ENCODE measurements at regions not wholly inside any gene's neighbourhood (a gene's known extent, or its start where the extent isn't known, plus 50 kb on each side); places are given as distances from the start of the nearest gene placed in this dataset.

DNA sequence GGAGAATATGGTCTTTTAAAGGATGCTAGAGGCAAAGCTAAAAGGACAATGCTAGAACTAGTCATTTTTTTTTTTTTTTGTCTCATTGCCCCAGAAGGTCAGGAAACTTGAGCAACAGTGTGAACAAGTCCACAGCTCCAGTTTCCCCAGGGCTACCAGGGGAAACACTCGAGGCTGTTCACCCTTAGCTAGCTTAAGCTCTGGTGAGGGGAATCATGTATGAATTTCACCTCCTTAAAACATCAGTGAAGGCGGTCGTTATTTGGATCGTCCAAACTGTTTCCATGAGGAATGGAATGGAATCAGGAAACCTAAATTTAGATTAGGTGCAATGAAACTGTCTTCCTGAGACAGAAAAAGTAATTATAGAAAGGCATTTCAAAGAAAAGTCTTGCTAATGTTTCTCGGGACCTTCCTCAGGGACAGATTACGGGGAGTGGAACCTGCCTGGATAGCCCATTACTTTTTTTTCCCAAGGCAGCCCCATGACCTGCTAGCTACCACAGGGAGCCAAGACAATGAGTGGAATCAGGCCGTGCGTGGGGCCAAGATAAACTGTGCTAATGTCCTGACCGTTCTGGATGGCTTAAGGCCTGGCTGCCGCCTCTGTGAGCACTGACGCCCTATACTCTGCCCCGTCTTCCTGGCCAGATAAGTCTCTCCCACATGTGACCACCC lies 164.8 kb upstream of the SGK1 start:
- intact Hi-C loops (cut with DNase I) = no loop called here
- DNase-seq = no peak

DNA sequence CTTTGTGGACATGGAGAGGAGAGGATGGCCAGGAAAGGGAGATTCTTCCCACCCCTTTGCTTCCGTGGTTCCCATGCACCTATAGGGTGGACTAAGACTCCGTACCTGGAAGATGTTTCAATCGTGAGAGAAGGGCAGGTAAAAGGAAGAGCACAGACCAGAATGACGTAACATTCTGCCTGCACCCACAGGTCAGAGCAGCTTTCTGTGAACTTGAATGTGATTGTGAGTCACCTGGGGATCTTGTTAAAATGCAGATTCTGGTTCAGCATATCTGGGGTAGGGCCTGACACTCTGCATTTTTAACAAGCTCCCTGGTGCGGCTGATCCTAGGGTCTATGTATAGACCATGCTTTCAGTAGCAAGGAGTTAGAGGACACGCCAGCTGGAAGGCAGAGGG lies 164.1 kb upstream of the SGK1 start:
- no peak for DNase-seq
- intact Hi-C loops (cut with DNase I) = no loop called here

GRCh38 chr6:134480593-134480992 lies 162.7 kb upstream of the SGK1 start:
- intact Hi-C loops (cut with DNase I) = no loop called here

DNA sequence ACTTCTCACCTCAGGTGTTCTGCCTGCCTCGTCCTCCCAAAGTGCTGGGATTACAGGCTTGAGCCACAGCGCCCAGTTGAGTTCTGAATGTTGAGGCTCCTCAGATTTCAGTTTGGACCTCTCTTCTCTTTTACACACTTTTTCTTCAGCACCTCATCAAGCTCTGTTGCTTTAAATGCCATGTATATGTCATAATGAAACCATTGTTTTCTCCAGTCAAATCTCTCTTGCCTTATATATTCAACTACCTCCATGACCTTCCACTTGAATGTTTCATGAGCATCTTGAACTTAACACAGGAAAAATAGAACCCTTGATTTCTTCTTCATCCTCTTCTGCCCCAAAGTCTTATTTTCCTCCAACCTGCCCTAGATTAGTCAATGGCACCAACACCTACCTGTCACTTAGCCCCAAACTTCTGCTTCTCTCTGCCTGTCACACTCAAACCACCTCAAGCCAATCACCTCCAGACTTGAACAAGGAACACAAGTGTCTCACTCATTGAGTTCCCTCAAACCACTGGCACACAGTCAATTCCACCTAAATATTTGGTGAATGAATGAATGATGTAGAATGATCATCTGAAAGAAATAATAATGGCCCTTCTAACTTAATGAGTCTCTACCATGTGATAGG lies 161.0 kb upstream of the SGK1 start:
- intact Hi-C loops (cut with DNase I) = no loop called here
- DNase-seq = no peak

More at GRCh38 chr6:134480593-134480992, 162.7 kb upstream of the SGK1 start:
- DNase-seq = no peak

- intact Hi-C loops (cut with DNase I) = no loop called here
- no peak for DNase-seq
Observed at GRCh38 chr6:134477991-134478635, 160.2 kb upstream of the SGK1 start.

- DNase-seq = no peak
- intact Hi-C loops (cut with DNase I) = no loop called here
Observed at GRCh38 chr6:134474955-134475354, 157.0 kb upstream of the SGK1 start.

DNA sequence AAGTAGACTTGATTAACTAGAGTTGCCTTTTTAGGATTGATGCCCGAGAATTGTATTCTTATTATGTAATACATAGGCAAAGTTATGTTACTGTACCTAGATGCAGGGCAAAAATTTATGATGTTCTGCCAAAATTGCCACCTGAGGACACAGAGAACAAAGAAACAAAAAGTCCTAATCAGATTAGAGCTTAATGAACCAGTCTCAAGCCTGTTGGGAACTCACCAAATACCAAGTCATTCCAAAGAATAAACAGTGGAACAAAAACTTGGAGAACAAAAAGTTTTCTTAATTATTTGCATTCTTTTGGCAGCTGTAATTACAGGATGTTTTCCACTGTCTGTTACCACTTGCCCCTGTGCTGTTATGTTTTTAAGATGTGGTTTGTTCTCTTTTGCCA lies 154.7 kb upstream of the SGK1 start:
- DNase-seq = no peak
- intact Hi-C loops (cut with DNase I) = no loop called here

- no peak for DNase-seq
- intact Hi-C loops (cut with DNase I) = no loop called here
Observed at GRCh38 chr6:134472046-134472445, 154.1 kb upstream of the SGK1 start.

DNA sequence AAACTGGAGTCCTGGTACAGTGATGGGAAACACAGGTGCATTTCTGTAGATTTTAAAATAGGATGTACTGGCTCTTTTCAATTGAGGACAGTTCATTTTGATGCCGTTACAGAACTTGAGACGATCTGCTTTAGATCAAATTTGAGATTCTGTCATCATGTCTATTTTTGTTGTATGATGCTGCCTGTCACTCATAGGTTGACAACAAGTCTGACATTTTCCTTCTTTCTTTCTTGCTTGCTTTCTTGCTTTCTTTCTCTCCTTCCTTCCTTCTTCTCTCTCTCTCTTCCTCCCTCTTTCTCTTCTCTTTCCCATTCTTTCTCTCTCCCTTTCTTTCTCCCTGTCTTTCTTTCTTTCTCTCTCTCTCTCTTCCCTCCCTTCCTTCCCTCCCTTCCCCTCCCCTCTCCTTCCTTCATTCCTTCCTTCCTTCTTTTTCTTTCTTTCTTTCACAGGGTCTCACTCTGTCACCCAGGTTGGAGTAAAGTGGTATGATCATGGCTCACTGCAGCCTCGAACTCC lies 152.6 kb upstream of the SGK1 start:
- intact Hi-C loops (cut with DNase I) = no loop called here

GRCh38 chr6:134469702-134470456 lies 152.0 kb upstream of the SGK1 start:
- intact Hi-C loops (cut with DNase I) = no loop called here
- no peak for DNase-seq

More for the DNA sequence above, 152.6 kb upstream of the SGK1 start:
- DNase-seq = no peak

- intact Hi-C loops (cut with DNase I) = no loop called here
Observed at GRCh38 chr6:134468633-134469032, 150.7 kb upstream of the SGK1 start.

GRCh38 chr6:134467620-134468019 lies 149.7 kb upstream of the SGK1 start:
- intact Hi-C loops (cut with DNase I) = no loop called here
- no peak for DNase-seq

More at GRCh38 chr6:134468633-134469032, 150.7 kb upstream of the SGK1 start:
- DNase-seq = no peak

DNA sequence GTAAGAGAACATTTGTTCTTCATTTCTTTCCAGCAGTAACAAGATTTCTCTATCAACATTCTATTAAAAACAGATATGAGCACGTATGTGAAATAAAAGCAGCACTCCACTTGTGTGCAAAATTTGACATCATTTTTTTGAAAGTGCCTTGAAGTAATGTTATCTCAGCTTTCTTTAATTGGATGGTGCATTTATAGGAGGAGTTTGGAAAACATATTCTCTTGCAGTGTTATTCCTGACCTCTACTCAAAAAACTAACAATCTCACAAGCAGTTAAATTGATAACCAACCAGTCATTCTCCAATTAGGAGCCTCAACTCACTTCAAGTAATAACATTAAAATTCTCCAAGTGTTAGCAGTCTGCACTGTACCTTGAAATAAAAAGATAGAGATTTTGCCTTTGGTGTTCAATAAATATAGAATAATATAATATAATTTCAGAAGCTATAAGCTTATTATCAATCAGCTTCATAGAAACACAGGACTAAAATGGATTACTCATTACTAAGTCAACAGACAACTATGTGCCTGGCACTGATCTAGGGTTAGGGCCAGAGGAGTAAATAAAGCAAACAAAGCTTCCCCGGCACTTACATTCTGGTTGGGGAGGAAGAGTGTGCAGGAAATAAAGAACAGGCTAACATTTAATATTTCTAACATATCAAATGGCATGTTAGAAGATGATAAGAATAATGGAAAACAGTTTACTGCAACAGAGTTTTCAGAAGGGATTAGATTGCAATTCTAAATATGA lies 149.0 kb upstream of the SGK1 start:
- DNase-seq = no peak
- intact Hi-C loops (cut with DNase I) = no loop called here

- intact Hi-C loops (cut with DNase I) = no loop called here
- no peak for DNase-seq
Observed at GRCh38 chr6:134464690-134465411, 146.9 kb upstream of the SGK1 start.

GRCh38 chr6:134458857-134459657 lies 141.1 kb upstream of the SGK1 start:
- intact Hi-C loops (cut with DNase I) = loop anchor here (10.0 kb wide), 1 partner anchor 96 kb away; no protein-coding TSS in a partner anchor
- no peak for DNase-seq

GRCh38 chr6:134457941-134458340 lies 140.0 kb upstream of the SGK1 start:
- intact Hi-C loops (cut with DNase I) = loop anchor here (10.0 kb wide), 1 partner anchor 97 kb away; no protein-coding TSS in a partner anchor
- DNase-seq = no peak

- no peak for DNase-seq
- intact Hi-C loops (cut with DNase I) = loop anchor here (10.0 kb wide), 1 partner anchor 99 kb away; no protein-coding TSS in a partner anchor
Observed at GRCh38 chr6:134456226-134456625, 138.3 kb upstream of the SGK1 start.

DNA sequence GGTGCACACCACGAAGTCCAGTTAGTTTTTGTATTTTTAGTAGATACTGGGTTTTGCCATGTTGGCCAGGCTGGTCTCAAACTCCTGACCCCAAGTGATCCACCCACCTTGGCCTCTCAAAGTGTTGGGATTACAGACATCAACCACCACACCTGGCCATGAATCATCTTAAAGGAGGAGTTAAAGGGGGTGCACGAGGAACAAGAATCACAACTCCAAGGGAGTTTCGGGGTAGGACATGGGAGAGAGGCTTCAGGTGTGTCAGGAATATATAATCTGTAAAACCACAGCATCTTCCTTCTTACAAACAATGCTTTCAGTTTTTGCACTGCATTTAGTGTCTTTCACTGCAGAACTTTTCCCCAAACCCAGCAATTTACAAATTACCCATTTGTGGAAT lies 137.4 kb upstream of the SGK1 start:
- intact Hi-C loops (cut with DNase I) = loop anchor here (10.0 kb wide), 1 partner anchor 99 kb away; no protein-coding TSS in a partner anchor
- DNase-seq = no peak

All from posterior cingulate gyrus (tissue), 11 donors.